ENCODE measurements at regions not wholly inside any gene's neighbourhood (a gene's known extent, or its start where the extent isn't known, plus 50 kb on each side); places are given as distances from the start of the nearest gene placed in this dataset.

DNA sequence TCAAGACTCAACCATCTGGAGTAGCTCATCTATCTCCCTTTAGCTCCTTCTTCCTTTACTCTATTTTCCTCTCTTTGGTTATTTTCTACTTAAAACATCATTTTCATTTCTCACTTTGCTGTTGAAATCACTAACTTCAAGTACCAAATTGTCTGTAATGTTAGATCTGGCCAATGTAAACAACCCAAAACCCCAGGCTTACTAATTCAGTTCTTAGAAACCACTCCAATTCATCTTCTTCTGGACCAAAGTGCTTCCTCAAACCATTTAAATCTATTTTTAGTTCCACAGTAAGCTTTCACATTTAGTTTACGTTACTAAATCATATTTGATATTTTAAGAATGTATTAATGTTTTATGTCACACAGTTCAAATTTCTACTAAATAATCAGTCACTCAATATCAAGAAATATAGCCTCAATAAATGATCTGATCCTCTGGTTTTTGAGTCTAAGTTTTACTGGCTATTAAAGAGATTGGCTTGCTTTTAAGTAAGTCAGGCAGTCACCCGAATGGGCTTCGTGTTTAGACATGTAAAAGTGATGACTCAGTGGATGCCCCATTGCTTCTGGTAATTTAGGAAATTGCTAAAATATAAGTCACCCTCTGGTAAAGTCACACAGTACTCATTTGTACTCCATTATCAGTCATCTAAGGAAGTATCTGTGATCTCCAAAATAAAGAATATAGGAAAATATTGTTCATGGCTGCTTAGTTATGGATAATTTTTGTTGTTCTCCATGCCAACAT is 527.2 kb upstream of the SOX11 start (continued):
- TF ChIP-seq, protein P1, sequence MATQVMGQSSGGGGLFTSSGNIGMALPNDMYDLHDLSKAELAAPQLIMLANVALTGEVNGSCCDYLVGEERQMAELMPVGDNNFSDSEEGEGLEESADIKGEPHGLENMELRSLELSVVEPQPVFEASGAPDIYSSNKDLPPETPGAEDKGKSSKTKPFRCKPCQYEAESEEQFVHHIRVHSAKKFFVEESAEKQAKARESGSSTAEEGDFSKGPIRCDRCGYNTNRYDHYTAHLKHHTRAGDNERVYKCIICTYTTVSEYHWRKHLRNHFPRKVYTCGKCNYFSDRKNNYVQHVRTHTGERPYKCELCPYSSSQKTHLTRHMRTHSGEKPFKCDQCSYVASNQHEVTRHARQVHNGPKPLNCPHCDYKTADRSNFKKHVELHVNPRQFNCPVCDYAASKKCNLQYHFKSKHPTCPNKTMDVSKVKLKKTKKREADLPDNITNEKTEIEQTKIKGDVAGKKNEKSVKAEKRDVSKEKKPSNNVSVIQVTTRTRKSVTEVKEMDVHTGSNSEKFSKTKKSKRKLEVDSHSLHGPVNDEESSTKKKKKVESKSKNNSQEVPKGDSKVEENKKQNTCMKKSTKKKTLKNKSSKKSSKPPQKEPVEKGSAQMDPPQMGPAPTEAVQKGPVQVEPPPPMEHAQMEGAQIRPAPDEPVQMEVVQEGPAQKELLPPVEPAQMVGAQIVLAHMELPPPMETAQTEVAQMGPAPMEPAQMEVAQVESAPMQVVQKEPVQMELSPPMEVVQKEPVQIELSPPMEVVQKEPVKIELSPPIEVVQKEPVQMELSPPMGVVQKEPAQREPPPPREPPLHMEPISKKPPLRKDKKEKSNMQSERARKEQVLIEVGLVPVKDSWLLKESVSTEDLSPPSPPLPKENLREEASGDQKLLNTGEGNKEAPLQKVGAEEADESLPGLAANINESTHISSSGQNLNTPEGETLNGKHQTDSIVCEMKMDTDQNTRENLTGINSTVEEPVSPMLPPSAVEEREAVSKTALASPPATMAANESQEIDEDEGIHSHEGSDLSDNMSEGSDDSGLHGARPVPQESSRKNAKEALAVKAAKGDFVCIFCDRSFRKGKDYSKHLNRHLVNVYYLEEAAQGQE (IDR thresholded peaks at IDR 0.05; ENCODE audit: low read depth) = no peak
- TF ChIP-seq SRF (IDR thresholded peaks at IDR 0.05; ENCODE audit: low read depth) (no peak), ELF1 (IDR thresholded peaks at IDR 0.05; ENCODE audit: borderline replicate concordance, low read depth) (no peak)

DNA sequence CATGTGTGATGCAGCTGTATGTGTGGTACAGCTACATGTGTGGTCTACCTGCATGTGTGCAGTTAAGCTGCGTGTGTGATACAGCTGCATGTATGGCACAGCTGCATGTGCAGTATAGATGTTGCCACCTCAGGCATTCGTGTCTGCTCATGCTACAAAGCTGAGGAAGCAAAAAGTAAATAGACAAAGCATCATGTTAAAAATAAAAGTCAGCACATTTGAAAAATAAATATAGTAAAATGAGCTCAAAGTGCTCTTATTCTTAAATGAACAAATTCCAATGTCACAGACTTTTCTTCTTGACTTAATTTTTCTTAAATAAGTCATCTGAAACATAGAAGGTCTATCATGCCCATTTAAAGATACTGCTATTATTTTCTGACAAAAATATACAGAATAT is 519.3 kb upstream of the SOX11 start:
- DNase-seq (ENCODE audit: low read depth, low spot score) (no peak), ATAC-seq (no peak)
- RAD21 ChIA-PET (ENCODE audit: low non-redundant PET in 1 of 2, low total read pairs in 2 of 2, uncharacterized antibody in 2 of 2, unreplicated experiment in 2 of 2) = no interaction called here
- Histone ChIP-seq H3K9me2 (ENCODE audit: insufficient read depth) (no peaks in the 10 kb centered on the region), H3K27me3 (ENCODE audit: insufficient read depth, low read length) (no peaks in the 10 kb centered on the region), H3K9me3 (ENCODE audit: control insufficient read depth in 1 of 2, insufficient read depth in 1 of 2, low read depth in 1 of 2, low read length in 2 of 2) (peaks cover 12 to 40% of the 10 kb centered on the region in 2 experiments; a peak in 2 of 4 replicates), H3K4me3 (replicated peaks in 1 of 2; ENCODE audit: low read depth in 1 of 2, low read length in 2 of 2) (no peak overlapping the region), H3K36me3 (ENCODE audit: control insufficient read depth in 1 of 2, insufficient read depth in 2 of 2, low read length in 2 of 2) (no peaks in the 10 kb centered on the region), H4K20me1 (ENCODE audit: insufficient read depth) (no peaks in the 10 kb centered on the region), H3K79me2 (ENCODE audit: insufficient read depth, low read length) (no peaks in the 10 kb centered on the region), H3K9ac (ENCODE audit: low read length) (no peak overlapping the region), H3K27ac (ENCODE audit: low read depth, low read length) (no peak overlapping the region), H3K4me1 (ENCODE audit: control insufficient read depth in 1 of 2, insufficient read depth in 2 of 2, low read length in 2 of 2) (no peaks in the 10 kb centered on the region), H3K4me2 (ENCODE audit: low read length) (no peak overlapping the region), H2AFZ (ENCODE audit: low read depth, low read length, poor library complexity, severe bottlenecking) (no peak overlapping the region)
- BruUV-seq (replicated peaks) = no TSS peak
- POLR2A ChIA-PET = no interaction called here
- TF ChIP-seq JUND (IDR thresholded peaks at IDR 0.05) = no peak
- TF ChIP-seq FOSL1 (IDR thresholded peaks at IDR 0.05; ENCODE audit: low read depth) = no peak
- TF ChIP-seq POLR2AphosphoS5 (IDR thresholded peaks at IDR 0.05; ENCODE audit: low read depth, low read length) = no peak
- no peak for TF ChIP-seq YY1 (IDR thresholded peaks at IDR 0.05; ENCODE audit: extremely low read depth, insufficient replicate concordance, low read depth, low read length)
- no peak for TF ChIP-seq CEBPB (IDR thresholded peaks at IDR 0.05; ENCODE audit: low read depth)
- TF ChIP-seq TCF7L2 (IDR thresholded peaks at IDR 0.05; ENCODE audit: borderline replicate concordance, extremely low read depth, insufficient read depth, insufficient read length) = no peak
- no peak for TF ChIP-seq SIN3A (IDR thresholded peaks at IDR 0.05; ENCODE audit: low read depth)
- TF ChIP-seq POLR2A (IDR thresholded peaks at IDR 0.05; ENCODE audit: borderline replicate concordance, extremely low read depth, insufficient read depth, insufficient read length) = no peak
- no peak for TF ChIP-seq CBX3 (IDR thresholded peaks at IDR 0.05; ENCODE audit: low read depth)
- TF ChIP-seq SRF (IDR thresholded peaks at IDR 0.05; ENCODE audit: low read depth) = no peak
- no peak for TF ChIP-seq EZH2 (IDR thresholded peaks at IDR 0.05)
- TF ChIP-seq, protein P2, sequence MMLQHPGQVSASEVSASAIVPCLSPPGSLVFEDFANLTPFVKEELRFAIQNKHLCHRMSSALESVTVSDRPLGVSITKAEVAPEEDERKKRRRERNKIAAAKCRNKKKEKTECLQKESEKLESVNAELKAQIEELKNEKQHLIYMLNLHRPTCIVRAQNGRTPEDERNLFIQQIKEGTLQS (IDR thresholded peaks at IDR 0.05) = no peak
- TF ChIP-seq, protein P3, sequence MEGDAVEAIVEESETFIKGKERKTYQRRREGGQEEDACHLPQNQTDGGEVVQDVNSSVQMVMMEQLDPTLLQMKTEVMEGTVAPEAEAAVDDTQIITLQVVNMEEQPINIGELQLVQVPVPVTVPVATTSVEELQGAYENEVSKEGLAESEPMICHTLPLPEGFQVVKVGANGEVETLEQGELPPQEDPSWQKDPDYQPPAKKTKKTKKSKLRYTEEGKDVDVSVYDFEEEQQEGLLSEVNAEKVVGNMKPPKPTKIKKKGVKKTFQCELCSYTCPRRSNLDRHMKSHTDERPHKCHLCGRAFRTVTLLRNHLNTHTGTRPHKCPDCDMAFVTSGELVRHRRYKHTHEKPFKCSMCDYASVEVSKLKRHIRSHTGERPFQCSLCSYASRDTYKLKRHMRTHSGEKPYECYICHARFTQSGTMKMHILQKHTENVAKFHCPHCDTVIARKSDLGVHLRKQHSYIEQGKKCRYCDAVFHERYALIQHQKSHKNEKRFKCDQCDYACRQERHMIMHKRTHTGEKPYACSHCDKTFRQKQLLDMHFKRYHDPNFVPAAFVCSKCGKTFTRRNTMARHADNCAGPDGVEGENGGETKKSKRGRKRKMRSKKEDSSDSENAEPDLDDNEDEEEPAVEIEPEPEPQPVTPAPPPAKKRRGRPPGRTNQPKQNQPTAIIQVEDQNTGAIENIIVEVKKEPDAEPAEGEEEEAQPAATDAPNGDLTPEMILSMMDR (IDR thresholded peaks at IDR 0.05 in 2 of 3, conservative IDR thresholded peaks at IDR 0.05 in 1 of 3; ENCODE audit: borderline replicate concordance in 1 of 3, insufficient read depth in 1 of 3, low read depth in 2 of 3, low read length in 2 of 3) = no peak
- CTCF ChIA-PET = no interaction called here
- intact Hi-C loops (cut with micrococcal nuclease) = no loop called here
